ENCODE measurements at regions not wholly inside any gene's neighbourhood (a gene's known extent, or its start where the extent isn't known, plus 50 kb on each side); places are given as distances from the start of the nearest gene placed in this dataset.

GRCh38 chr1:207223162-207223561, 98.3 kb upstream of the CD55 start:
- Histone ChIP-seq H2BK15ac (replicated peaks; ENCODE audit: low read depth) (no peak overlapping the region), H2AK5ac (ENCODE audit: low read length) (no peak overlapping the region), H3K23ac (ENCODE audit: low read length) (no peak overlapping the region), H2BK120ac (ENCODE audit: low read depth, low read length) (no peak overlapping the region), H4K5ac (ENCODE audit: low read length) (no peak overlapping the region), H3K27me3 (ENCODE audit: insufficient read depth, low read length, poor library complexity) (no peaks in the 10 kb centered on the region), H3K36me3 (ENCODE audit: control insufficient read depth, insufficient read depth, low read length) (no peaks in the 10 kb centered on the region), H3K79me1 (ENCODE audit: low read length) (no peaks in the 10 kb centered on the region), H3K79me2 (ENCODE audit: control insufficient read depth, insufficient read depth, low read length) (no peaks in the 10 kb centered on the region), H2BK5ac (ENCODE audit: low read length) (no peak overlapping the region), H3K9ac (ENCODE audit: low read length) (no peak overlapping the region), H3K18ac (ENCODE audit: low read length) (no peak overlapping the region), H3K4me3 (ENCODE audit: low read length) (no peak overlapping the region), H3K4ac (ENCODE audit: low read depth, low read length) (no peak overlapping the region), H3K4me2 (ENCODE audit: low read length) (no peak overlapping the region), H3K27ac (ENCODE audit: low read depth, low read length) (no peak overlapping the region), H4K8ac (ENCODE audit: low read depth, low read length) (no peak overlapping the region), H3K56ac (ENCODE audit: low read length) (no peak overlapping the region), H3K4me1 (ENCODE audit: control insufficient read depth, low read depth, low read length) (no peaks in the 10 kb centered on the region)
- DNase-seq: no peak
- no CpG with 5 or more reads among the region's 2 CpGs for WGBS (ENCODE audit: extremely low coverage, insufficient coverage, low lambda C conversion rate)

- Histone ChIP-seq H2AK5ac (ENCODE audit: low read length) (no peak overlapping the region), H3K79me2 (ENCODE audit: control insufficient read depth, insufficient read depth, low read length) (no peaks in the 10 kb centered on the region), H2BK120ac (ENCODE audit: low read depth, low read length) (no peak overlapping the region), H2BK15ac (replicated peaks; ENCODE audit: low read depth) (no peak overlapping the region), H4K5ac (ENCODE audit: low read length) (no peak overlapping the region), H3K4ac (ENCODE audit: low read depth, low read length) (no peak overlapping the region), H3K79me1 (ENCODE audit: low read length) (no peaks in the 10 kb centered on the region), H3K36me3 (ENCODE audit: control insufficient read depth, insufficient read depth, low read length) (no peaks in the 10 kb centered on the region), H3K27me3 (ENCODE audit: insufficient read depth, low read length, poor library complexity) (no peaks in the 10 kb centered on the region), H3K4me1 (ENCODE audit: control insufficient read depth, low read depth, low read length) (no peaks in the 10 kb centered on the region), H3K27ac (ENCODE audit: low read depth, low read length) (no peak overlapping the region), H3K56ac (ENCODE audit: low read length) (no peak overlapping the region), H3K23ac (ENCODE audit: low read length) (no peak overlapping the region), H2BK5ac (ENCODE audit: low read length) (no peak overlapping the region), H4K8ac (ENCODE audit: low read depth, low read length) (no peak overlapping the region), H3K9ac (ENCODE audit: low read length) (no peak overlapping the region), H3K4me2 (ENCODE audit: low read length) (no peak overlapping the region), H3K4me3 (ENCODE audit: low read length) (no peak overlapping the region), H3K18ac (ENCODE audit: low read length) (no peak overlapping the region)
- no peak for DNase-seq
These were observed 96.8 kb upstream of the CD55 start for GRCh38 chr1:207224666-207225065.

- H3K18ac ChIP-seq (ENCODE audit: low read length): no peak overlapping the region
- H3K56ac ChIP-seq (ENCODE audit: low read length): no peak overlapping the region
- H3K79me1 ChIP-seq (ENCODE audit: low read length): no peaks in the 10 kb centered on the region
- no peak overlapping the region for H3K23ac ChIP-seq (ENCODE audit: low read length)
- no peak for DNase-seq
- no peaks in the 10 kb centered on the region for H3K4me1 ChIP-seq (ENCODE audit: control insufficient read depth, low read depth, low read length)
- no peak overlapping the region for H3K4ac ChIP-seq (ENCODE audit: low read depth, low read length)
- no peak overlapping the region for H3K4me2 ChIP-seq (ENCODE audit: low read length)
- H4K5ac ChIP-seq (ENCODE audit: low read length): no peak overlapping the region
- no CpG with 5 or more reads among the region's 2 CpGs for WGBS (ENCODE audit: extremely low coverage, insufficient coverage, low lambda C conversion rate)
- no peaks in the 10 kb centered on the region for H3K27me3 ChIP-seq (ENCODE audit: insufficient read depth, low read length, poor library complexity)
- no peak overlapping the region for H3K27ac ChIP-seq (ENCODE audit: low read depth, low read length)
- no peak overlapping the region for H2BK5ac ChIP-seq (ENCODE audit: low read length)
- no peak overlapping the region for H2BK15ac ChIP-seq (replicated peaks; ENCODE audit: low read depth)
- no peak overlapping the region for H3K4me3 ChIP-seq (ENCODE audit: low read length)
- no peaks in the 10 kb centered on the region for H3K36me3 ChIP-seq (ENCODE audit: control insufficient read depth, insufficient read depth, low read length)
- no peak overlapping the region for H2AK5ac ChIP-seq (ENCODE audit: low read length)
- H4K8ac ChIP-seq (ENCODE audit: low read depth, low read length): no peak overlapping the region
- H3K9ac ChIP-seq (ENCODE audit: low read length): no peak overlapping the region
- H2BK120ac ChIP-seq (ENCODE audit: low read depth, low read length): no peak overlapping the region
- H3K79me2 ChIP-seq (ENCODE audit: control insufficient read depth, insufficient read depth, low read length): no peaks in the 10 kb centered on the region
These were observed 94.3 kb upstream of the CD55 start for GRCh38 chr1:207227131-207227630.

DNA sequence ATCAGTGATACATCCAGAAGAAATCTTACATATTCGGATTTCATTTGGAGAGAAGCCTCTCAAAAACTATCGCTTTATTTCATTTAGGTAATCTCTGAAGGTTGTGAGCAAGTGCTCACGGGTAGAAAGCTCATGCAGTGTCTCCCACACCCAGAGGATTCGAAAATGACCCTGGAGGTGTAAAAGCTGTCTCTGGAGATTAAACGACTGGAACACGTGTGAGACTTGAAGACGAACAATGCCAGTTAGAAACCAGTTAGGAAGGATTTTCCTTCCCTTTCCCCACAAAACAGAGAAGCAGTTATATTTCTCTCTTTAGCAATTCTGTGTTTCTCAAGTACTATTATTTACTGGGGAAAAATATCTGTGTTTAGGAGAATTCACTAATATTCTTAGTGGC, 92.5 kb upstream of the CD55 start:
- no peak for DNase-seq
- Histone ChIP-seq H3K4ac (ENCODE audit: low read depth, low read length) (no peak overlapping the region), H3K9ac (ENCODE audit: low read length) (no peak overlapping the region), H3K27ac (ENCODE audit: low read depth, low read length) (no peak overlapping the region), H2BK120ac (ENCODE audit: low read depth, low read length) (no peak overlapping the region), H2BK15ac (replicated peaks; ENCODE audit: low read depth) (no peak overlapping the region), H3K4me3 (ENCODE audit: low read length) (no peak overlapping the region), H2BK5ac (ENCODE audit: low read length) (no peak overlapping the region), H3K27me3 (ENCODE audit: insufficient read depth, low read length, poor library complexity) (no peaks in the 10 kb centered on the region), H3K23ac (ENCODE audit: low read length) (no peak overlapping the region), H3K79me1 (ENCODE audit: low read length) (no peaks in the 10 kb centered on the region), H3K36me3 (ENCODE audit: control insufficient read depth, insufficient read depth, low read length) (no peaks in the 10 kb centered on the region), H3K56ac (ENCODE audit: low read length) (no peak overlapping the region), H3K4me1 (ENCODE audit: control insufficient read depth, low read depth, low read length) (no peaks in the 10 kb centered on the region), H4K5ac (ENCODE audit: low read length) (no peak overlapping the region), H2AK5ac (ENCODE audit: low read length) (no peak overlapping the region), H3K4me2 (ENCODE audit: low read length) (no peak overlapping the region), H3K18ac (ENCODE audit: low read length) (no peak overlapping the region), H4K8ac (ENCODE audit: low read depth, low read length) (no peak overlapping the region), H3K79me2 (ENCODE audit: control insufficient read depth, insufficient read depth, low read length) (no peaks in the 10 kb centered on the region)
- no CpG with 5 or more reads among the region's 7 CpGs for WGBS (ENCODE audit: extremely low coverage, insufficient coverage, low lambda C conversion rate)

GRCh38 chr1:207230441-207230840, 91.0 kb upstream of the CD55 start:
- no peak overlapping the region for H3K4ac ChIP-seq (ENCODE audit: low read depth, low read length)
- H4K5ac ChIP-seq (ENCODE audit: low read length): no peak overlapping the region
- H2BK15ac ChIP-seq (replicated peaks; ENCODE audit: low read depth): no peak overlapping the region
- no peaks in the 10 kb centered on the region for H3K79me1 ChIP-seq (ENCODE audit: low read length)
- no peaks in the 10 kb centered on the region for H3K36me3 ChIP-seq (ENCODE audit: control insufficient read depth, insufficient read depth, low read length)
- no peak overlapping the region for H3K9ac ChIP-seq (ENCODE audit: low read length)
- no peak overlapping the region for H3K4me2 ChIP-seq (ENCODE audit: low read length)
- no peak overlapping the region for H3K4me3 ChIP-seq (ENCODE audit: low read length)
- H2BK120ac ChIP-seq (ENCODE audit: low read depth, low read length): no peak overlapping the region
- WGBS (ENCODE audit: extremely low coverage, insufficient coverage, low lambda C conversion rate): no CpG with 5 or more reads among the region's 4 CpGs
- DNase-seq: no peak
- no peak overlapping the region for H2BK5ac ChIP-seq (ENCODE audit: low read length)
- H3K79me2 ChIP-seq (ENCODE audit: control insufficient read depth, insufficient read depth, low read length): no peaks in the 10 kb centered on the region
- H3K18ac ChIP-seq (ENCODE audit: low read length): no peak overlapping the region
- no peak overlapping the region for H3K23ac ChIP-seq (ENCODE audit: low read length)
- H3K27me3 ChIP-seq (ENCODE audit: insufficient read depth, low read length, poor library complexity): no peaks in the 10 kb centered on the region
- H3K27ac ChIP-seq (ENCODE audit: low read depth, low read length): no peak overlapping the region
- no peak overlapping the region for H3K56ac ChIP-seq (ENCODE audit: low read length)
- H4K8ac ChIP-seq (ENCODE audit: low read depth, low read length): no peak overlapping the region
- H3K4me1 ChIP-seq (ENCODE audit: control insufficient read depth, low read depth, low read length): no peaks in the 10 kb centered on the region
- H2AK5ac ChIP-seq (ENCODE audit: low read length): no peak overlapping the region

GRCh38 chr1:207234690-207235089, 86.8 kb upstream of the CD55 start:
- H3K79me1 ChIP-seq (ENCODE audit: low read length): no peaks in the 10 kb centered on the region
- no peak overlapping the region for H3K18ac ChIP-seq (ENCODE audit: low read length)
- H3K9ac ChIP-seq (ENCODE audit: low read length): no peak overlapping the region
- no peak overlapping the region for H3K27ac ChIP-seq (ENCODE audit: low read depth, low read length)
- no peaks in the 10 kb centered on the region for H3K79me2 ChIP-seq (ENCODE audit: control insufficient read depth, insufficient read depth, low read length)
- H4K5ac ChIP-seq (ENCODE audit: low read length): no peak overlapping the region
- H2BK120ac ChIP-seq (ENCODE audit: low read depth, low read length): no peak overlapping the region
- H2BK15ac ChIP-seq (replicated peaks; ENCODE audit: low read depth): no peak overlapping the region
- no peak overlapping the region for H3K4me3 ChIP-seq (ENCODE audit: low read length)
- no peak for DNase-seq
- no peaks in the 10 kb centered on the region for H3K4me1 ChIP-seq (ENCODE audit: control insufficient read depth, low read depth, low read length)
- H3K56ac ChIP-seq (ENCODE audit: low read length): no peak overlapping the region
- H2AK5ac ChIP-seq (ENCODE audit: low read length): no peak overlapping the region
- no peak overlapping the region for H3K4me2 ChIP-seq (ENCODE audit: low read length)
- no peak overlapping the region for H4K8ac ChIP-seq (ENCODE audit: low read depth, low read length)
- H3K27me3 ChIP-seq (ENCODE audit: insufficient read depth, low read length, poor library complexity): no peaks in the 10 kb centered on the region
- no peak overlapping the region for H3K23ac ChIP-seq (ENCODE audit: low read length)
- no peak overlapping the region for H2BK5ac ChIP-seq (ENCODE audit: low read length)
- no peaks in the 10 kb centered on the region for H3K36me3 ChIP-seq (ENCODE audit: control insufficient read depth, insufficient read depth, low read length)
- H3K4ac ChIP-seq (ENCODE audit: low read depth, low read length): no peak overlapping the region

Data from mesendoderm (in vitro differentiated cells).